ENCODE measurements at regions not wholly inside any gene's neighbourhood (a gene's known extent, or its start where the extent isn't known, plus 50 kb on each side); places are given as distances from the start of the nearest gene placed in this dataset.

DNA sequence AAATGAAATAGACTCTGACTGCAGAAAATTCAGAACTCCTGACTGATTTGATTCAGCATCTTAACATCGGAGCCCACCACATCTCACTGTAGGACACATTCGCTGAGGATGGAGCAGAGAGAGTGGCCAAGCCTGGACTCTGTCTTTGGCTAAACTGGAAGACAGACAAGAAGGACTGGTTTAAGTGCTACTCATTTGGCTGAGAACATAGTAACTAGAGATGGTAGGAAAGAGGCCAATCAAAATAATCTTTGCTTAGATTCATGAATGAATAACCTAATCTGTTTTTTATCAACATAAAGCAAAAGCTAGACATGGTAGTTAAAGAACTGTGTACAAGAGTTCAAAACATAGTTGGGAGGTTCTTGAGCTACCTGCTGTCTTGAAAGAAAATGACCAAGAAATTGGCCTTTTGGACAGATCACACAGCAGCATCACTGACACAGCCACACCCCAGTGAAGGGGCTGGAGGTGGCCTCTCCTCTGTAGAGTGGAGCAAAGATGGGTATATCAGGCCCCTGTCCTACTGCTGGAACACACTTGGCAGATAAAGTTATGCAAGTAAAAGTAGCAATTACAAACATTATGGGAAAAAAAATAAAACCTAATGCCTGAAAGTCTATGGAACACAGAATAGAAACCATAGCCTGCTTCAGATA lies 87.1 kb upstream of the NT5E start:
- TF ChIP-seq, protein P1, sequence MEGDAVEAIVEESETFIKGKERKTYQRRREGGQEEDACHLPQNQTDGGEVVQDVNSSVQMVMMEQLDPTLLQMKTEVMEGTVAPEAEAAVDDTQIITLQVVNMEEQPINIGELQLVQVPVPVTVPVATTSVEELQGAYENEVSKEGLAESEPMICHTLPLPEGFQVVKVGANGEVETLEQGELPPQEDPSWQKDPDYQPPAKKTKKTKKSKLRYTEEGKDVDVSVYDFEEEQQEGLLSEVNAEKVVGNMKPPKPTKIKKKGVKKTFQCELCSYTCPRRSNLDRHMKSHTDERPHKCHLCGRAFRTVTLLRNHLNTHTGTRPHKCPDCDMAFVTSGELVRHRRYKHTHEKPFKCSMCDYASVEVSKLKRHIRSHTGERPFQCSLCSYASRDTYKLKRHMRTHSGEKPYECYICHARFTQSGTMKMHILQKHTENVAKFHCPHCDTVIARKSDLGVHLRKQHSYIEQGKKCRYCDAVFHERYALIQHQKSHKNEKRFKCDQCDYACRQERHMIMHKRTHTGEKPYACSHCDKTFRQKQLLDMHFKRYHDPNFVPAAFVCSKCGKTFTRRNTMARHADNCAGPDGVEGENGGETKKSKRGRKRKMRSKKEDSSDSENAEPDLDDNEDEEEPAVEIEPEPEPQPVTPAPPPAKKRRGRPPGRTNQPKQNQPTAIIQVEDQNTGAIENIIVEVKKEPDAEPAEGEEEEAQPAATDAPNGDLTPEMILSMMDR (conservative IDR thresholded peaks at IDR 0.05) = no peak
- TF ChIP-seq ZFX (IDR thresholded peaks at IDR 0.05) = no peak

All from C4-2B (cell line).